ENCODE measurements at regions not wholly inside any gene's neighbourhood (a gene's known extent, or its start where the extent isn't known, plus 50 kb on each side); places are given as distances from the start of the nearest gene placed in this dataset.
"Not testable (repeated sequence)": the region's sequence is repeated elsewhere in the genome, so short reads cannot be mapped to it uniquely, and the experiment has no call there.

- DNase-seq (ENCODE audit: low read depth), result no peak
These were observed 154.1 kb upstream of the CBLB start for GRCh38 chr3:106022913-106023312.

GRCh38 chr3:106025151-106025722 lies 156.4 kb upstream of the CBLB start:
- DNase-seq (ENCODE audit: low read depth), result no peak

GRCh38 chr3:106029954-106030626 lies 161.3 kb upstream of the CBLB start:
- peak; percentile 35 for DNase-seq (ENCODE audit: low read depth)

GRCh38 chr3:106030627-106030963 lies 161.8 kb upstream of the CBLB start:
- peak; percentile 60 for DNase-seq (ENCODE audit: low read depth)

- no peak for DNase-seq (ENCODE audit: low read depth)
These were observed 163.7 kb upstream of the CBLB start for GRCh38 chr3:106032479-106032878.

- no peak for DNase-seq (ENCODE audit: low read depth)
These were observed 164.8 kb upstream of the CBLB start for GRCh38 chr3:106033654-106034053.

- DNase-seq (ENCODE audit: low read depth), result no peak
These were observed 165.5 kb upstream of the CBLB start for GRCh38 chr3:106034313-106034712.

- no peak for DNase-seq (ENCODE audit: low read depth)
These were observed 166.8 kb upstream of the CBLB start for GRCh38 chr3:106035619-106036018.

GRCh38 chr3:106036696-106037095 lies 167.9 kb upstream of the CBLB start:
- no peak for DNase-seq (ENCODE audit: low read depth)

- DNase-seq (ENCODE audit: low read depth), result no peak
These were observed 178.4 kb upstream of the CBLB start for GRCh38 chr3:106047221-106047620.

GRCh38 chr3:106048946-106049481 lies 180.2 kb upstream of the CBLB start:
- DNase-seq (ENCODE audit: low read depth), result peak; percentile 13

- DNase-seq (ENCODE audit: low read depth), result no peak
These were observed 181.0 kb upstream of the CBLB start for GRCh38 chr3:106049821-106050220.

- no peak for DNase-seq (ENCODE audit: low read depth)
These were observed 188.1 kb upstream of the CBLB start for GRCh38 chr3:106056931-106057330.

GRCh38 chr3:106058475-106058874 lies 189.7 kb upstream of the CBLB start:
- no peak for DNase-seq (ENCODE audit: low read depth)

GRCh38 chr3:106059953-106060517 lies 191.2 kb upstream of the CBLB start:
- DNase-seq (ENCODE audit: low read depth), result no peak

- DNase-seq (ENCODE audit: low read depth), result no peak
These were observed 195.1 kb upstream of the CBLB start for GRCh38 chr3:106063909-106064308.

- no peak for DNase-seq (ENCODE audit: low read depth)
These were observed 197.0 kb upstream of the CBLB start for GRCh38 chr3:106065831-106066230.

GRCh38 chr3:106067711-106068110 lies 198.9 kb upstream of the CBLB start:
- no peak for DNase-seq (ENCODE audit: low read depth)

GRCh38 chr3:106068381-106068780 lies 199.6 kb upstream of the CBLB start:
- DNase-seq (ENCODE audit: low read depth), result no peak

GRCh38 chr3:106068795-106069194 lies 200.0 kb upstream of the CBLB start:
- DNase-seq (ENCODE audit: low read depth), result no peak

- DNase-seq (ENCODE audit: low read depth), result no peak
These were observed 201.4 kb upstream of the CBLB start for GRCh38 chr3:106070187-106070586.

- no peak for DNase-seq (ENCODE audit: low read depth)
These were observed 202.5 kb upstream of the CBLB start for GRCh38 chr3:106071306-106071705.

- DNase-seq (ENCODE audit: low read depth), result not testable (repeated sequence)
These were observed 203.8 kb upstream of the CBLB start for GRCh38 chr3:106072596-106072995.

- not testable (repeated sequence) for DNase-seq (ENCODE audit: low read depth)
These were observed 205.0 kb upstream of the CBLB start for GRCh38 chr3:106073806-106074205.

All from ELR (cell line).